HAP-1 (cell line): ENCODE measurements at regions not wholly inside any gene's neighbourhood (a gene's known extent, or its start where the extent isn't known, plus 50 kb on each side); places are given as distances from the start of the nearest gene placed in this dataset.

Source experiments
- DNase-seq, 2 experiments: peaks; one replicate each; pipeline ENCODE4 v3.0.0-alpha.2; 2016 to 2020; ENCODE audit warnings: low spot score in 2 of 2
- H3K27me3 ChIP-seq: fragments of 250-450 bp; sonication (Bioruptor Pico); 2 replicates; pipeline ENCODE4 v1.5.1; 2020; ENCODE audit warnings: low read depth, mild to moderate bottlenecking, moderate library complexity
- H3K36me3 ChIP-seq: fragments of 250-450 bp; sonication (Bioruptor Pico); replicated peaks from 2 replicates; pipeline ENCODE4 v1.5.1; 2020; ENCODE audit warnings: mild to moderate bottlenecking
- H3K4me1 ChIP-seq: fragments of 250-450 bp; sonication (Bioruptor Pico); 2 replicates; pipeline ENCODE4 v1.5.1; 2020; ENCODE audit warnings: mild to moderate bottlenecking
- H3K4me3 ChIP-seq: fragments of 250-450 bp; sonication (Bioruptor Pico); 2 replicates; pipeline ENCODE4 v1.5.1; 2020; ENCODE audit warnings: mild to moderate bottlenecking, moderate library complexity
- H3K9me3 ChIP-seq: fragments of 250-450 bp; sonication (Bioruptor Pico); 2 replicates; pipeline ENCODE4 v1.5.1; 2020; ENCODE audit warnings: mild to moderate bottlenecking, moderate library complexity
- in situ Hi-C: fragments of 300-500 bp; cut with MboI; formaldehyde crosslinking; loops from 3 replicates; pipeline ENCODE4 v1.14.3; 2020; ENCODE audit warnings: low sequenced_read_pairs, inconsistent platforms, mixed read lengths

- H3K27me3 ChIP-seq, result no peaks in the 10 kb centered on the region
- in situ Hi-C loops, result no loop called here
- no peak overlapping the region for H3K4me3 ChIP-seq
These were observed 362.6 kb upstream of the PPP1R2C start for GRCh38 chrX:43140582-43140981.

GRCh38 chrX:43141885-43142284, 363.9 kb upstream of the PPP1R2C start:
- Histone ChIP-seq H3K9me3 (no peaks in the 10 kb centered on the region), H3K27me3 (no peaks in the 10 kb centered on the region), H3K36me3 (no peaks in the 10 kb centered on the region), H3K4me3 (no peak overlapping the region), H3K4me1 (0 out of 2 replicates have a peak, but pooled peaks cover 2% of the 10 kb centered on the region)
- in situ Hi-C loops, result no loop called here
- no peak for DNase-seq

More at GRCh38 chrX:43140582-43140981, 362.6 kb upstream of the PPP1R2C start:
- 0 out of 2 replicates have a peak, but pooled peaks cover 2% of the 10 kb centered on the region for H3K4me1 ChIP-seq
- H3K36me3 ChIP-seq, result no peaks in the 10 kb centered on the region
- no peaks in the 10 kb centered on the region for H3K9me3 ChIP-seq
- no peak for DNase-seq

- Histone ChIP-seq H3K4me1 (no peaks in the 10 kb centered on the region), H3K4me3 (no peak overlapping the region), H3K9me3 (no peaks in the 10 kb centered on the region), H3K27me3 (no peaks in the 10 kb centered on the region), H3K36me3 (no peaks in the 10 kb centered on the region)
- DNase-seq, result no peak
- in situ Hi-C loops, result no loop called here
These were observed 370.3 kb upstream of the PPP1R2C start for GRCh38 chrX:43148305-43148704.

GRCh38 chrX:43165343-43165920, 387.5 kb upstream of the PPP1R2C start:
- Histone ChIP-seq H3K9me3 (no peaks in the 10 kb centered on the region), H3K4me1 (no peaks in the 10 kb centered on the region), H3K4me3 (no peak overlapping the region), H3K27me3 (no peaks in the 10 kb centered on the region), H3K36me3 (no peaks in the 10 kb centered on the region)
- no peak for DNase-seq
- in situ Hi-C loops, result no loop called here

- H3K27me3 ChIP-seq, result no peaks in the 10 kb centered on the region
- no peaks in the 10 kb centered on the region for H3K36me3 ChIP-seq
- no peaks in the 10 kb centered on the region for H3K4me1 ChIP-seq
- no peaks in the 10 kb centered on the region for H3K9me3 ChIP-seq
- in situ Hi-C loops, result no loop called here
- DNase-seq, result no peak
- H3K4me3 ChIP-seq, result no peak overlapping the region
These were observed 388.9 kb upstream of the PPP1R2C start for GRCh38 chrX:43166874-43167273.

- Histone ChIP-seq H3K36me3 (no peaks in the 10 kb centered on the region), H3K9me3 (no peaks in the 10 kb centered on the region), H3K27me3 (no peaks in the 10 kb centered on the region), H3K4me1 (no peaks in the 10 kb centered on the region), H3K4me3 (no peak overlapping the region)
- DNase-seq, result no peak
- in situ Hi-C loops, result no loop called here
These were observed 397.5 kb upstream of the PPP1R2C start for GRCh38 chrX:43175434-43175833.

GRCh38 chrX:43176686-43177085, 398.7 kb upstream of the PPP1R2C start:
- Histone ChIP-seq H3K9me3 (no peaks in the 10 kb centered on the region), H3K27me3 (no peaks in the 10 kb centered on the region), H3K36me3 (no peaks in the 10 kb centered on the region), H3K4me1 (no peaks in the 10 kb centered on the region), H3K4me3 (no peak overlapping the region)
- in situ Hi-C loops, result no loop called here
- peak in 1 of 2 experiments; percentile 38 for DNase-seq

GRCh38 chrX:43188296-43188695, 410.3 kb upstream of the PPP1R2C start:
- H3K4me3 ChIP-seq, result no peak overlapping the region
- no peak for DNase-seq
- H3K9me3 ChIP-seq, result no peaks in the 10 kb centered on the region
- no peaks in the 10 kb centered on the region for H3K36me3 ChIP-seq
- no peaks in the 10 kb centered on the region for H3K27me3 ChIP-seq
- in situ Hi-C loops, result no loop called here
- H3K4me1 ChIP-seq, result no peaks in the 10 kb centered on the region

- no peaks in the 10 kb centered on the region for H3K36me3 ChIP-seq
- H3K9me3 ChIP-seq, result no peaks in the 10 kb centered on the region
- in situ Hi-C loops, result no loop called here
- no peaks in the 10 kb centered on the region for H3K4me1 ChIP-seq
- DNase-seq, result no peak
- H3K4me3 ChIP-seq, result no peak overlapping the region
- H3K27me3 ChIP-seq, result no peaks in the 10 kb centered on the region
These were observed 433.6 kb upstream of the PPP1R2C start for GRCh38 chrX:43211570-43211969.

- Histone ChIP-seq H3K4me3 (no peak overlapping the region), H3K36me3 (no peaks in the 10 kb centered on the region), H3K9me3 (no peaks in the 10 kb centered on the region), H3K27me3 (no peaks in the 10 kb centered on the region), H3K4me1 (no peaks in the 10 kb centered on the region)
- in situ Hi-C loops, result no loop called here
- no peak for DNase-seq
These were observed 437.9 kb upstream of the MAOA start for GRCh38 chrX:43218198-43218597.

GRCh38 chrX:43224496-43224895, 431.6 kb upstream of the MAOA start:
- Histone ChIP-seq H3K36me3 (no peaks in the 10 kb centered on the region), H3K9me3 (no peaks in the 10 kb centered on the region), H3K4me3 (no peak overlapping the region), H3K4me1 (no peaks in the 10 kb centered on the region), H3K27me3 (no peaks in the 10 kb centered on the region)
- DNase-seq, result no peak
- in situ Hi-C loops, result no loop called here

GRCh38 chrX:43225626-43226328, 430.3 kb upstream of the MAOA start:
- Histone ChIP-seq H3K4me1 (no peaks in the 10 kb centered on the region), H3K27me3 (no peaks in the 10 kb centered on the region), H3K4me3 (no peak overlapping the region), H3K36me3 (no peaks in the 10 kb centered on the region), H3K9me3 (no peaks in the 10 kb centered on the region)
- in situ Hi-C loops, result no loop called here
- DNase-seq, result no peak

GRCh38 chrX:43238461-43238945, 417.6 kb upstream of the MAOA start:
- no peaks in the 10 kb centered on the region for H3K4me1 ChIP-seq
- no peaks in the 10 kb centered on the region for H3K9me3 ChIP-seq
- in situ Hi-C loops, result no loop called here
- H3K36me3 ChIP-seq, result no peaks in the 10 kb centered on the region
- no peaks in the 10 kb centered on the region for H3K27me3 ChIP-seq
- no peak overlapping the region for H3K4me3 ChIP-seq
- DNase-seq, result no peak

GRCh38 chrX:43239356-43239755, 416.7 kb upstream of the MAOA start:
- Histone ChIP-seq H3K9me3 (no peaks in the 10 kb centered on the region), H3K4me1 (no peaks in the 10 kb centered on the region), H3K4me3 (no peak overlapping the region), H3K27me3 (no peaks in the 10 kb centered on the region), H3K36me3 (no peaks in the 10 kb centered on the region)
- no peak for DNase-seq
- in situ Hi-C loops, result no loop called here
